Fibroblast of the aortic adventitia (primary cell): ENCODE measurements at regions not wholly inside any gene's neighbourhood (a gene's known extent, or its start where the extent isn't known, plus 50 kb on each side); places are given as distances from the start of the nearest gene placed in this dataset.

ENCODE experiments used
- DNase-seq: peaks from one replicate; pipeline ENCODE4 v3.0.0-alpha.2; 2010; ENCODE audit warnings: low read depth
- H3K4me3 ChIP-seq: 2 replicates; pipeline ENCODE4 v1.5.1; 2011; ENCODE audit warnings: low read depth, mild to moderate bottlenecking, control low read depth, low read length, moderate library complexity
- TF ChIP-seq, protein P1 (sequence below): IDR thresholded peaks from 2 replicates; pipeline ENCODE4 v1.5.1; 2011; ENCODE audit warnings: mild to moderate bottlenecking, low read length, control low read depth, inconsistent platforms; ENCODE audit not compliant: insufficient read depth

DNA sequence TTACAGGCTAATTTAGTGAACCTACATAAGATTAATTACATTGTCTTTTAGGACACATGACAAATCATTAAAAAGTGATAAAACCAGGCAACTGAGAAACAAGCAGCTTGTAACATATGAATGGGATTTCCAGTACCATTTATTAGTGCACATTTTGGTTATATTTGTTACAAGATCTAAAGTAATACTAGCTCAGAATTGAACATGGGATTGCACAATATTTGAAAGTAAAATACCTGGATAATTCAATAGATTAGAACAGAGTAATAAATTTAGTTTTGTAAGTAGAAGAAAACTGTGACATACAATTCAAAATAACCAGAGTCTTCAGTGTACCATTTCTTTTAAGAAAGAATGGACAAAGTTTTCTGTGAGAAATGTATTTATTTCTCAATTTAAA is 1400.7 kb upstream of the ACVR2A start:
- TF ChIP-seq, protein P1, sequence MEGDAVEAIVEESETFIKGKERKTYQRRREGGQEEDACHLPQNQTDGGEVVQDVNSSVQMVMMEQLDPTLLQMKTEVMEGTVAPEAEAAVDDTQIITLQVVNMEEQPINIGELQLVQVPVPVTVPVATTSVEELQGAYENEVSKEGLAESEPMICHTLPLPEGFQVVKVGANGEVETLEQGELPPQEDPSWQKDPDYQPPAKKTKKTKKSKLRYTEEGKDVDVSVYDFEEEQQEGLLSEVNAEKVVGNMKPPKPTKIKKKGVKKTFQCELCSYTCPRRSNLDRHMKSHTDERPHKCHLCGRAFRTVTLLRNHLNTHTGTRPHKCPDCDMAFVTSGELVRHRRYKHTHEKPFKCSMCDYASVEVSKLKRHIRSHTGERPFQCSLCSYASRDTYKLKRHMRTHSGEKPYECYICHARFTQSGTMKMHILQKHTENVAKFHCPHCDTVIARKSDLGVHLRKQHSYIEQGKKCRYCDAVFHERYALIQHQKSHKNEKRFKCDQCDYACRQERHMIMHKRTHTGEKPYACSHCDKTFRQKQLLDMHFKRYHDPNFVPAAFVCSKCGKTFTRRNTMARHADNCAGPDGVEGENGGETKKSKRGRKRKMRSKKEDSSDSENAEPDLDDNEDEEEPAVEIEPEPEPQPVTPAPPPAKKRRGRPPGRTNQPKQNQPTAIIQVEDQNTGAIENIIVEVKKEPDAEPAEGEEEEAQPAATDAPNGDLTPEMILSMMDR, result no peak
- no peak for DNase-seq
- H3K4me3 ChIP-seq, result no peak overlapping the region

DNA sequence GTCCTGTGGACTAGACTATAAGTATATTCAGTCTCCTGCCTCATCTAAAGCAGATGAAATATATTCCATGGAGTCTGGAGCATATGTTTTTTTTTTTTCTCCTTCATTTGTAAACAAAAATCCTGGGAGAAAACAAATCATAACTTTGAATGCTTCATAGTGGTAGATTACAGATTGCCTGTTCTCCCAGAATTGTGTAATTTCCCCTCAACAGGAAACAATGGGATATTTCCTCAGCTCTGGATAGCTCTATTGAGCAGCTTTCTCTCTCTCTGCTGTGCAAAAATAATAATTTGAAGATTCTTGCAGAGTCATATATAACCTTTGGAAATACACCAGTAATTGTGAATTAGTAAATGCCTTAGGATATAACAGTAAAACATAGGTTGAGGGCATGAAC is 1406.6 kb upstream of the ACVR2A start:
- H3K4me3 ChIP-seq, result no peak overlapping the region
- no peak for DNase-seq
- TF ChIP-seq, protein P1, result no peak

DNA sequence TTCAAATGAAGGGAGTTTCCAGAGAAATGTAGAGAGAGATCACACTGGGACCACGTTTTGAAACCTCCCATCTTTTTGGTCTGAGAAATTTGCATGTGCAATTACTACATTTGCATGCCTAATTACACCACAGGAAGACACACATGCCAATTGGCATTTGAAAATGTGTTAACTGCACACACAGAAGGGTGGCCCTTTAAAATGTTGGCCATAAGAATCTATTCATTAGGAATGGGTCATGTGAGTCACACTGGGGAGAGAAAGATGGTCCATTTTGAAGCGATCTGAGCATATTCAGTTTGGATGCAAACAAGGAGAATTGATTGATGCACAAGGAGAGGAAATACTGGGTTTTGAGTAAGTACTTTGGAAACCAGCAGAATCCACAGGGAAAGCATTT is 1407.1 kb upstream of the ACVR2A start:
- TF ChIP-seq, protein P1, result no peak
- no peak for DNase-seq

DNA sequence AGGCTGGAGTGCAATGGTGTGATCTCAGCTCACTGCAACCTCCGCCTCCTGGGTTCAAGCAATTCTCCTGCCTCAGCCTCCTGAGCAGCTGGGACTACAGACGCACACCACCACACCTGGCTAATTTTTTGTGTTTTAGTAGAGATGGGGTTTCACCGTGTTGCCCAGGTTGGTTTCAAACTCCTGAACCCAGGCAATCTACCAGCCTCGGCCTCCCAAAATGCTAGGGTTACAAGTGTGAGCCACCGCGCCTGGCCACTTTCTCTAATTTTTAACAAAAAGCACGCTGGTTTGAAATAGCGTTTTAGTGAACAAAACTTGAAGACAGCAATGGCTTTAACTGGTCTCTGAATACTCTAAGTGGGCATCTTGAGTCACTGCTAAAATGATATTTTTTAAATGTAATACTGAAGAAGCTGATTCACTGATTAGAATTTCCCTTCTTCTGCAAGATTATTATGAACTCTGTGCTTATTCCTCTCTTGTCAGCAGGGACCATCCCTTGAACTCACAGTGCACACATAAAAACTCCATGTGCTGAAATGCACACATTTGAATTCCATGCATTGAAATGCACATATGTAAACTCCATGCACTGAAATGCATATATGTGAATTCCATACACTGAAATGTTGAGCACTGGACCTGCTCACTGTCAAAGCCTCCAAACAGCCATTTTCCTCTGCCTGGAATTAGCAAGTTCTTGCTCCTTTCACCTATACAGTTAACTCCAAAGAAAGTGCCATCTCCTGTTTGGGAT is 1411.5 kb upstream of the ACVR2A start:
- TF ChIP-seq, protein P1, result no peak
- no peak overlapping the region for H3K4me3 ChIP-seq
- DNase-seq, result no peak

More for the DNA sequence above, 1407.1 kb upstream of the ACVR2A start:
- no peak overlapping the region for H3K4me3 ChIP-seq

DNA sequence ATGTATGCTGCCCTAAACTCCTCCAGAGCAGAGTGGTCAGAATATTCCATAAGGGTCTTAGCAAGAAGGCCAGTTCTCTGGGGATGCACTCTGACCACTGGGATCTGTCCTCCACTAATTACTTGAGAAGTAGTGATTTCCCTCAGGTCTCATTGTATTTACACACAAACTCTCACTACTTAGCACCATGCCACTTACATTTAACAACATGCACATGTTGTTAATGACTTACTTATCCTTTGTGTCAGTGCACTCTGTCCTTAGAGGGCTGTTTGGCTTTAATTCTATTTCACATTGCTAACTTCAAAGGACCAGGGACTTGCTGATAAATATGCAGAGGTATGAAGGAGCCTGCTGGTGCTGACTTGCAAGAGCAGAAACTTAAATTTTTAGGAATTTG is 1415.5 kb upstream of the ACVR2A start:
- no peak overlapping the region for H3K4me3 ChIP-seq
- TF ChIP-seq, protein P1, result no peak
- DNase-seq, result no peak

DNA sequence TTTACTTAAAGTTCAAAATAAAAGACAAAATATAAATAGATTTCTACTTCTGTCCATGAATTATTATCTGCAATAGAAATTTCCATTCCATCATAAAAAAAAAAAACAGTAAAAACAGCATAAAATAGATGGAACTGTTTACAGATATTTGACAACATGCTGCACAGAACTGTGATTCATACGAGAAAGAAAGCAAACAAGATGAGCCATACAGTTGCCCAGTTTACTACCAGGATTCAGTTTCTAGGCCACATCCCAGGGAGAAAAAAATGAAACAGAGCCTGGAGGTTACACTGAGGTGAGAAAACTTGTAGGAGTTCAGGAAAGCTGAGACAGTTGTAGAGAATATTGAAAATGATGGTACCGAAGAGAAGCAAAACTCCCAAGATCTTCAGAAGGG is 1426.9 kb upstream of the ACVR2A start:
- TF ChIP-seq, protein P1, result no peak

DNA sequence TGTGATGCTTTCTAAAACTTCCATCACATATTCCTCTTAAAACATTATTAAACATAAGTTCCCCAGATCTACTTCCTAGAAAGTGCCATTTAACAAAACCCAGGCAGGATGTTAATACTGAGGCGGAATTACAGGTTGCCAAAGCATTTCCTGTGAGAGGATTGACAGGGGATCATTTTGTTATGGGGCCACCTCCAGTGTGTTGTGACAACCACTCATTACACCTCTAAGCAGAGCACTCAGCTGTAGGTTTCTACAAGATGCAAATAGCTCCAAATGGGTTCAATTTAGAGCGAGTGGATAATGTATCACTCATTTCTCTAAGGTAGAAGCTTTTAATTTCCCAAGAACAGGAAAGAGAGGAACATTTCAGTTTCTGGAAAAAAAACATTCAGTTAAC is 1429.5 kb upstream of the ACVR2A start:
- TF ChIP-seq, protein P1, result no peak
- DNase-seq, result no peak
- H3K4me3 ChIP-seq, result no peak overlapping the region

More for the DNA sequence above, 1426.9 kb upstream of the ACVR2A start:
- DNase-seq, result no peak
- no peak overlapping the region for H3K4me3 ChIP-seq
